Spleen (tissue), 7 donors: ENCODE measurements at regions not wholly inside any gene's neighbourhood (a gene's known extent, or its start where the extent isn't known, plus 50 kb on each side); places are given as distances from the start of the nearest gene placed in this dataset.

Source experiments
- POLR2A ChIP-seq, 3 donors: fragments of 450-650 bp; IDR thresholded peaks; one replicate each; pipeline ENCODE4 v1.5.1; 2017; ENCODE audit warnings: antibody characterized with exemption in 3 of 3, mild to moderate bottlenecking in 1 of 3
- POLR2AphosphoS5 ChIP-seq, 3 donors: sonication (generic); formaldehyde crosslinking; IDR thresholded peaks; one replicate each; pipeline ENCODE4 v1.5.1; 2017; ENCODE audit warnings: antibody characterized with exemption in 3 of 3
- TF ChIP-seq, protein P1 (sequence below), 11 experiments: fragments of 200-600 bp in 7 of 11; fragments of 450-650 bp in 4 of 11; sonication (generic) in 4 of 11; IDR thresholded peaks in 8 of 11; conservative IDR thresholded peaks in 3 of 11; 1 replicate in 7 of 11; 2 replicates in 4 of 11; pipeline versions ENCODE4 v1.4.0 to v1.8.0; 2016 to 2021; ENCODE audit warnings: antibody characterized with exemption in 11 of 11, inconsistent platforms in 4 of 11, mild to moderate bottlenecking in 1 of 11
- donor health status: DM: no; HTN: no; CAD: no; lungs with moderate emphysema.
- donor health status: DM: no; HTN: no; CAD: no.
- donor health status: DM: no; HTN: no; CAD: no.

DNA sequence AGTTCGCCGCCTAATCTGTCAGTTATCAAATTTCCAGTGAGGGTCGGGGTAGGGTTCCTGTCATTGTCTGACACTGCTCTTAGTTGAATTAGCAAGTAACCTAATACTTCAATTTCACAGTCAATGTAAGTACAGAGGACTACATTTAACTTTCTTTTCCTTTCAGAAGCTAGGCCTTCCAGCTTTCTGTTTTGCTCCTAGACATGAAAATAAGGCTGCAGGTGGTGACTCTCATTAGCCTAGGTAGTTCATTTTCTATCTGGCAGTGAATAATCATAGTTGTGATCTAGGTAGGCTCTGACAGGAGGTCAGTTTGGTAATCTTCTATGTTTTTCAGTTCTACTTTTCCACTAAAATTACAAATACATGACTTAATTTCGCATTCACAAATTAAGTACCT, 783.1 kb downstream of the MRPL39 start:
- TF ChIP-seq, protein P1, sequence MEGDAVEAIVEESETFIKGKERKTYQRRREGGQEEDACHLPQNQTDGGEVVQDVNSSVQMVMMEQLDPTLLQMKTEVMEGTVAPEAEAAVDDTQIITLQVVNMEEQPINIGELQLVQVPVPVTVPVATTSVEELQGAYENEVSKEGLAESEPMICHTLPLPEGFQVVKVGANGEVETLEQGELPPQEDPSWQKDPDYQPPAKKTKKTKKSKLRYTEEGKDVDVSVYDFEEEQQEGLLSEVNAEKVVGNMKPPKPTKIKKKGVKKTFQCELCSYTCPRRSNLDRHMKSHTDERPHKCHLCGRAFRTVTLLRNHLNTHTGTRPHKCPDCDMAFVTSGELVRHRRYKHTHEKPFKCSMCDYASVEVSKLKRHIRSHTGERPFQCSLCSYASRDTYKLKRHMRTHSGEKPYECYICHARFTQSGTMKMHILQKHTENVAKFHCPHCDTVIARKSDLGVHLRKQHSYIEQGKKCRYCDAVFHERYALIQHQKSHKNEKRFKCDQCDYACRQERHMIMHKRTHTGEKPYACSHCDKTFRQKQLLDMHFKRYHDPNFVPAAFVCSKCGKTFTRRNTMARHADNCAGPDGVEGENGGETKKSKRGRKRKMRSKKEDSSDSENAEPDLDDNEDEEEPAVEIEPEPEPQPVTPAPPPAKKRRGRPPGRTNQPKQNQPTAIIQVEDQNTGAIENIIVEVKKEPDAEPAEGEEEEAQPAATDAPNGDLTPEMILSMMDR (IDR thresholded peaks at IDR 0.05 in 8 of 11, conservative IDR thresholded peaks at IDR 0.05 in 3 of 11) = no peak
- TF ChIP-seq POLR2A (IDR thresholded peaks at IDR 0.05) (no peak), POLR2AphosphoS5 (IDR thresholded peaks at IDR 0.05) (no peak)
